ENCODE measurements at regions not wholly inside any gene's neighbourhood (a gene's known extent, or its start where the extent isn't known, plus 50 kb on each side); places are given as distances from the start of the nearest gene placed in this dataset.
A peak's percentile ranks its signal among the peaks of the same experiment; 100 is the strongest.

- Histone ChIP-seq H3K79me2 (ENCODE audit: low read length) (no peaks in the 10 kb centered on the region), H3K4me1 (ENCODE audit: low read length) (peaks cover 6% of the 10 kb centered on the region), H3K27me3 (ENCODE audit: low read depth, low read length) (peaks cover 21% of the 10 kb centered on the region), H3K4me3 (ENCODE audit: low read length) (no peak overlapping the region), H3K9me3 (ENCODE audit: insufficient read depth, low read length) (no peaks in the 10 kb centered on the region), H3K27ac (ENCODE audit: low read length) (no peak overlapping the region), H3K9ac (ENCODE audit: low read length) (no peak overlapping the region), H4K20me1 (ENCODE audit: insufficient read depth, low read length) (no peaks in the 10 kb centered on the region), H3K36me3 (replicated peaks; ENCODE audit: low read depth, low read length) (no peaks in the 10 kb centered on the region), H3K4me2 (ENCODE audit: low read length) (no peak overlapping the region), H2AFZ (ENCODE audit: low read depth, low read length) (no peak overlapping the region)
- TF ChIP-seq EZH2phosphoT487 (IDR thresholded peaks at IDR 0.05; ENCODE audit: low read depth) (no peak), CTCF (IDR thresholded peaks at IDR 0.05; ENCODE audit: low read depth, low read length) (no peak)
Measured at GRCh38 chr9:86488794-86489193, 134.6 kb upstream of the TUT7 start.

- Histone ChIP-seq H3K9ac (ENCODE audit: low read length) (no peak overlapping the region), H3K9me3 (ENCODE audit: insufficient read depth, low read length) (no peaks in the 10 kb centered on the region), H3K79me2 (ENCODE audit: low read length) (no peaks in the 10 kb centered on the region), H3K4me1 (ENCODE audit: low read length) (peaks cover 6% of the 10 kb centered on the region), H2AFZ (ENCODE audit: low read depth, low read length) (no peak overlapping the region), H4K20me1 (ENCODE audit: insufficient read depth, low read length) (no peaks in the 10 kb centered on the region), H3K4me3 (ENCODE audit: low read length) (no peak overlapping the region), H3K36me3 (replicated peaks; ENCODE audit: low read depth, low read length) (no peaks in the 10 kb centered on the region), H3K27me3 (ENCODE audit: low read depth, low read length) (peaks cover 21% of the 10 kb centered on the region), H3K4me2 (ENCODE audit: low read length) (no peak overlapping the region), H3K27ac (ENCODE audit: low read length) (no peak overlapping the region)
- TF ChIP-seq EZH2phosphoT487 (IDR thresholded peaks at IDR 0.05; ENCODE audit: low read depth) (no peak), CTCF (IDR thresholded peaks at IDR 0.05; ENCODE audit: low read depth, low read length) (no peak)
Measured at GRCh38 chr9:86488345-86488744, 134.1 kb upstream of the TUT7 start.

- Histone ChIP-seq H2AFZ (ENCODE audit: low read depth, low read length) (no peak overlapping the region), H3K9ac (ENCODE audit: low read length) (no peak overlapping the region), H4K20me1 (ENCODE audit: insufficient read depth, low read length) (no peaks in the 10 kb centered on the region), H3K4me2 (ENCODE audit: low read length) (no peak overlapping the region), H3K27ac (ENCODE audit: low read length) (no peak overlapping the region), H3K27me3 (ENCODE audit: low read depth, low read length) (peaks cover 20% of the 10 kb centered on the region), H3K4me1 (ENCODE audit: low read length) (peaks cover 6% of the 10 kb centered on the region), H3K36me3 (replicated peaks; ENCODE audit: low read depth, low read length) (no peaks in the 10 kb centered on the region), H3K79me2 (ENCODE audit: low read length) (no peaks in the 10 kb centered on the region), H3K9me3 (ENCODE audit: insufficient read depth, low read length) (no peaks in the 10 kb centered on the region), H3K4me3 (ENCODE audit: low read length) (no peak overlapping the region)
- TF ChIP-seq EZH2phosphoT487 (IDR thresholded peaks at IDR 0.05; ENCODE audit: low read depth): no peak
- TF ChIP-seq CTCF (IDR thresholded peaks at IDR 0.05; ENCODE audit: low read depth, low read length): no peak
Measured at GRCh38 chr9:86487838-86488233, 133.6 kb upstream of the TUT7 start.

- Histone ChIP-seq H3K36me3 (replicated peaks; ENCODE audit: low read depth, low read length) (no peaks in the 10 kb centered on the region), H4K20me1 (ENCODE audit: insufficient read depth, low read length) (no peaks in the 10 kb centered on the region), H3K9me3 (ENCODE audit: insufficient read depth, low read length) (no peaks in the 10 kb centered on the region), H3K4me3 (ENCODE audit: low read length) (no peak overlapping the region), H3K4me1 (ENCODE audit: low read length) (peaks cover 6% of the 10 kb centered on the region), H2AFZ (ENCODE audit: low read depth, low read length) (no peak overlapping the region), H3K4me2 (ENCODE audit: low read length) (no peak overlapping the region), H3K27ac (ENCODE audit: low read length) (no peak overlapping the region), H3K9ac (ENCODE audit: low read length) (no peak overlapping the region), H3K79me2 (ENCODE audit: low read length) (no peaks in the 10 kb centered on the region), H3K27me3 (ENCODE audit: low read depth, low read length) (peaks cover 14% of the 10 kb centered on the region)
- no peak for TF ChIP-seq EZH2phosphoT487 (IDR thresholded peaks at IDR 0.05; ENCODE audit: low read depth)
- TF ChIP-seq CTCF (IDR thresholded peaks at IDR 0.05; ENCODE audit: low read depth, low read length): peak; percentile 67
Measured at GRCh38 chr9:86486891-86487837, 133.0 kb upstream of the TUT7 start.
